ENCODE measurements at regions not wholly inside any gene's neighbourhood (a gene's known extent, or its start where the extent isn't known, plus 50 kb on each side); places are given as distances from the start of the nearest gene placed in this dataset.
"Not testable (repeated sequence)": the region's sequence is repeated elsewhere in the genome, so short reads cannot be mapped to it uniquely, and the experiment has no call there.

GRCh38 chr21:28473530-28474220, 519.0 kb downstream of the LTN1 start:
- WGBS, 2 donors (ENCODE audit: low coverage in 1 of 2), result 55 to 59% methylated on average over 2 of the region's 2 CpGs
- no peak for TF ChIP-seq POLR2A (IDR thresholded peaks at IDR 0.05)
- TF ChIP-seq CTCF (IDR thresholded peaks at IDR 0.05), result no peak
- no peak for TF ChIP-seq POLR2AphosphoS5 (IDR thresholded peaks at IDR 0.05)
- TF ChIP-seq EP300 (IDR thresholded peaks at IDR 0.05), result no peak
- Histone ChIP-seq H3K4me1 (peaks cover 0 to 16% (median 0%) of the 10 kb centered on the region in 3 donors), H3K27me3 (no peaks in the 10 kb centered on the region), H3K4me3 (no peak overlapping the region), H3K27ac (no peak overlapping the region), H3K36me3 (no peaks in the 10 kb centered on the region), H3K9me3 (no peaks in the 10 kb centered on the region)
- ATAC-seq, result peak; percentile 55

- H3K4me3 ChIP-seq, H3K27me3 ChIP-seq, H3K27ac ChIP-seq, H3K36me3 ChIP-seq, H3K9me3 ChIP-seq, ATAC-seq: not testable (repeated sequence)
- H3K4me1 ChIP-seq, result peaks cover 0 to 16% (median 0%) of the 10 kb centered on the region in 3 donors
- WGBS, 2 donors (ENCODE audit: low coverage in 1 of 2), result 72 to 90% methylated on average over 2 of the region's 2 CpGs
Measured at GRCh38 chr21:28472543-28472942, 520.1 kb downstream of the LTN1 start.

- Histone ChIP-seq H3K4me1 (peaks cover 0 to 10% (median 0%) of the 10 kb centered on the region in 3 donors), H3K4me3 (no peak overlapping the region), H3K9me3 (no peaks in the 10 kb centered on the region), H3K27ac (no peak overlapping the region), H3K27me3 (no peaks in the 10 kb centered on the region), H3K36me3 (no peaks in the 10 kb centered on the region)
- 94% methylated on average over 5 of the region's 5 CpGs; no CpG with 5 or more reads in 1 of the 2 donors for WGBS, 2 donors (ENCODE audit: low coverage in 1 of 2)
- no peak for TF ChIP-seq POLR2A (IDR thresholded peaks at IDR 0.05)
- ATAC-seq, result no peak
Measured at GRCh38 chr21:28464988-28465387, 527.7 kb downstream of the LTN1 start.

GRCh38 chr21:28464095-28464494, 528.6 kb downstream of the LTN1 start:
- H3K27me3 ChIP-seq, result no peaks in the 10 kb centered on the region
- TF ChIP-seq EP300 (IDR thresholded peaks at IDR 0.05) (no peak), POLR2A (IDR thresholded peaks at IDR 0.05) (no peak), CTCF (IDR thresholded peaks at IDR 0.05) (no peak), POLR2AphosphoS5 (IDR thresholded peaks at IDR 0.05) (no peak)
- no peaks in the 10 kb centered on the region for H3K36me3 ChIP-seq
- no peak overlapping the region for H3K4me3 ChIP-seq
- H3K27ac ChIP-seq, result no peak overlapping the region
- no peak for ATAC-seq
- H3K9me3 ChIP-seq, result no peaks in the 10 kb centered on the region
- peaks cover 0 to 10% (median 0%) of the 10 kb centered on the region in 3 donors for H3K4me1 ChIP-seq

- Histone ChIP-seq H3K27ac (no peak overlapping the region), H3K4me1 (peaks cover 0 to 11% (median 0%) of the 10 kb centered on the region in 3 donors), H3K27me3 (no peaks in the 10 kb centered on the region), H3K9me3 (no peaks in the 10 kb centered on the region), H3K4me3 (no peak overlapping the region), H3K36me3 (no peaks in the 10 kb centered on the region)
- no peak for TF ChIP-seq EP300 (IDR thresholded peaks at IDR 0.05)
- TF ChIP-seq POLR2AphosphoS5 (IDR thresholded peaks at IDR 0.05), result no peak
- TF ChIP-seq CTCF (IDR thresholded peaks at IDR 0.05), result no peak
- WGBS, 2 donors (ENCODE audit: low coverage in 1 of 2), result 75 to 92% methylated on average over 1 to 2 of the region's 2 CpGs
- ATAC-seq, result no peak
Measured at GRCh38 chr21:28459193-28459592, 533.5 kb downstream of the LTN1 start.

- no peak overlapping the region for H3K4me3 ChIP-seq
- H3K4me1 ChIP-seq, result peaks cover 0 to 7% (median 0%) of the 10 kb centered on the region in 3 donors
- no peaks in the 10 kb centered on the region for H3K36me3 ChIP-seq
- 80 to 100% methylated on average over 1 of the region's 1 CpG for WGBS, 2 donors (ENCODE audit: low coverage in 1 of 2)
- no peaks in the 10 kb centered on the region for H3K9me3 ChIP-seq
- ATAC-seq, result no peak
- TF ChIP-seq POLR2A (IDR thresholded peaks at IDR 0.05) (no peak), EP300 (IDR thresholded peaks at IDR 0.05) (no peak), CTCF (IDR thresholded peaks at IDR 0.05) (no peak), POLR2AphosphoS5 (IDR thresholded peaks at IDR 0.05) (no peak)
- H3K27me3 ChIP-seq, result no peaks in the 10 kb centered on the region
- no peak overlapping the region for H3K27ac ChIP-seq
Measured at GRCh38 chr21:28458446-28458845, 534.2 kb downstream of the LTN1 start.
